ENCODE measurements at regions not wholly inside any gene's neighbourhood (a gene's known extent, or its start where the extent isn't known, plus 50 kb on each side); places are given as distances from the start of the nearest gene placed in this dataset.
"Not testable (repeated sequence)": the region's sequence is repeated elsewhere in the genome, so short reads cannot be mapped to it uniquely, and the experiment has no call there.

DNA sequence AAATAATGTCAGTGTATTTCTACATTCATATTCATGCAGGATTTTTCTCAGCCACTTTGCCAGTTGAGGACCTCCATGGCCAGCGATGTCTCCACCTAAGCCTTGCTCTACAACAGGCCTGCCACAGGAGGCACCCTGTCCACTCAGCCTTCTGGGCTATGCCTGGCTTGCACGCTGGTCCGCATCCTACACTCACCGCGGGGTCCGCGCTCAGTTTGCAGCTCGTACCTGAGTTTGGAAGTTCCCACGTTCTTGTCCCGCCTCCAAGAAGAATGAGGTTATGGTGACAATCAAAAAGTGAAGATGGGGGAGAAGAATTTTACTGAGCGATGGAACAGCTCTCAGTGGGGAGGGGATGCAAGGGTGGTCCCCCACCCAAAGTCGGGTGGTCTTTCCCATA is 93.6 kb upstream of the GRIK1 start:
- FAIRE-seq (no peak), DNase-seq (ENCODE audit: insufficient read length) (no peak)
- TF ChIP-seq TAF1 (IDR thresholded peaks at IDR 0.05; ENCODE audit: borderline replicate concordance, low read depth, low read length) (no peak), POLR2AphosphoS5 (IDR thresholded peaks at IDR 0.05; ENCODE audit: low read depth, low read length) (no peak)

- no peak for DNase-seq (ENCODE audit: insufficient read length)
- no peak for FAIRE-seq
- TF ChIP-seq POLR2A (IDR thresholded peaks at IDR 0.05; ENCODE audit: low read depth, low read length) (no peak), POLR2AphosphoS5 (IDR thresholded peaks at IDR 0.05; ENCODE audit: low read depth, low read length) (no peak), TAF1 (IDR thresholded peaks at IDR 0.05; ENCODE audit: borderline replicate concordance, low read depth, low read length) (no peak)
Observed at GRCh38 chr21:30030416-30030815, 90.6 kb upstream of the GRIK1 start.

GRCh38 chr21:30028537-30028936 is 88.7 kb upstream of the GRIK1 start:
- DNase-seq (ENCODE audit: insufficient read length), result no peak
- TF ChIP-seq POLR2AphosphoS5 (IDR thresholded peaks at IDR 0.05; ENCODE audit: low read depth, low read length) (no peak), POLR2A (IDR thresholded peaks at IDR 0.05; ENCODE audit: low read depth, low read length) (no peak), TAF1 (IDR thresholded peaks at IDR 0.05; ENCODE audit: borderline replicate concordance, low read depth, low read length) (no peak)
- FAIRE-seq, result no peak

GRCh38 chr21:30027986-30028385 is 88.2 kb upstream of the GRIK1 start:
- FAIRE-seq (no peak), DNase-seq (ENCODE audit: insufficient read length) (no peak)
- TF ChIP-seq POLR2AphosphoS5 (IDR thresholded peaks at IDR 0.05; ENCODE audit: low read depth, low read length) (no peak), TAF1 (IDR thresholded peaks at IDR 0.05; ENCODE audit: borderline replicate concordance, low read depth, low read length) (no peak), POLR2A (IDR thresholded peaks at IDR 0.05; ENCODE audit: low read depth, low read length) (no peak)

GRCh38 chr21:30023056-30023455 is 83.3 kb upstream of the GRIK1 start:
- not testable (repeated sequence) for DNase-seq (ENCODE audit: insufficient read length); FAIRE-seq

DNA sequence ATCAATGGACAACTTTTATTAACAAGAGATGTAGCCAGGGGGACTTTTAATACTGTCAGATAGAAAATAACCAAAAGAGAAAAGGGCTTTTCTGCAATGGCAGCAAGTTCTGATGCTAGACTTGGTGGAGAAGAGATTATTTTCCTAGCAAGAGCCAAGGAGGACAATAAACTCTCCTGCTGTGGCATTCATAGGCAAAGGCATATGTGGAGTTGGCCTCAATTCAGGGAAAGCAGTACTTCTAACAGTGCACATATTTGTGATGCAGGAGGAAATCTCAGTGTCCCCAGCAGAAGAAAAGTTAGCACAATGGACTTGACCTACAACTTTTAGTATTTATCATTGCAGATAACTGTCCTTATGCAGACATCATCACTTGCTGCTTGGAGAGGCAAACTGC is 75.1 kb upstream of the GRIK1 start:
- FAIRE-seq (no peak), DNase-seq (ENCODE audit: insufficient read length) (no peak)
- no peak for TF ChIP-seq POLR2A (IDR thresholded peaks at IDR 0.05; ENCODE audit: low read depth, low read length)
- no peak for TF ChIP-seq POLR2AphosphoS5 (IDR thresholded peaks at IDR 0.05; ENCODE audit: low read depth, low read length)
- TF ChIP-seq TAF1 (IDR thresholded peaks at IDR 0.05; ENCODE audit: borderline replicate concordance, low read depth, low read length), result no peak

GRCh38 chr21:29991624-29992023 is 51.8 kb upstream of the GRIK1 start:
- DNase-seq (ENCODE audit: insufficient read length), result no peak
- FAIRE-seq, result no peak
- TF ChIP-seq POLR2A (IDR thresholded peaks at IDR 0.05; ENCODE audit: low read depth, low read length), result no peak
- no peak for TF ChIP-seq TAF1 (IDR thresholded peaks at IDR 0.05; ENCODE audit: borderline replicate concordance, low read depth, low read length)
- TF ChIP-seq POLR2AphosphoS5 (IDR thresholded peaks at IDR 0.05; ENCODE audit: low read depth, low read length), result no peak

- TF ChIP-seq POLR2AphosphoS5 (IDR thresholded peaks at IDR 0.05; ENCODE audit: low read depth, low read length), result no peak
- FAIRE-seq (no peak), DNase-seq (ENCODE audit: insufficient read length) (no peak)
Observed at GRCh38 chr21:29989634-29990234, 49.9 kb upstream of the GRIK1 start.
